GM12865 (cell line): ENCODE measurements at regions not wholly inside any gene's neighbourhood (a gene's known extent, or its start where the extent isn't known, plus 50 kb on each side); places are given as distances from the start of the nearest gene placed in this dataset.
"Not testable (repeated sequence)": the region's sequence is repeated elsewhere in the genome, so short reads cannot be mapped to it uniquely, and the experiment has no call there.

Experiments
- DNase-seq: peaks from one replicate; pipeline ENCODE4 v3.0.0; 2010; ENCODE audit warnings: low read depth
- H3K4me3 ChIP-seq: 2 replicates; pipeline ENCODE4 v1.5.1; 2011; ENCODE audit warnings: mild to moderate bottlenecking, low read depth, low read length, control low read depth
- CTCF ChIP-seq: IDR thresholded peaks from 2 replicates; pipeline ENCODE4 v1.5.1; 2011; ENCODE audit warnings: low read length, control low read depth, low read depth, inconsistent platforms; ENCODE audit not compliant: insufficient read depth; ENCODE audit errors: missing control alignments

- no peak for TF ChIP-seq CTCF
- H3K4me3 ChIP-seq: no peak overlapping the region
- no peak for DNase-seq
Measured at GRCh38 chr14:38616959-38617358, 361.1 kb upstream of the CLEC14A start.

GRCh38 chr14:38611928-38612327, 356.0 kb upstream of the CLEC14A start:
- no peak for DNase-seq

DNA sequence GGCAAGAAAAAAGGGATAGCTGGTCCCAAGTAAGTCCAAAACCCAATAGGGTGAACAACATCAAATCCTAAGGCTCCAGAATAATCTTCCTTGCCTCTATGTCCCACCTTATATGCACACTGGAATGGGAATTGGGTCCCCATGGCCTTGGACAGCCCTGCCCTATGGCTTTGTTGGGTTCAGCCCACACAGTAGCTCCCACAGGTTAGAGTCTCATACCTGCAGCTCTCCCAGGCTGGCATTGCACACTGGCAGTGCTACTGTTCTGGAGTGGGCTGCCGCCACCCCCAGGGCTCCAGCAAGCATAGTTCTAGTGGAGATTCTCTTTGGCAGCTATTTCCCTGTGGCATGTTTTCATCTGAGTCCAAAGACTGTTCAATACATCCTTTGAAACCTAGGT, 352.4 kb upstream of the CLEC14A start:
- DNase-seq: no peak
- TF ChIP-seq CTCF: no peak
- no peak overlapping the region for H3K4me3 ChIP-seq

More at GRCh38 chr14:38611928-38612327, 356.0 kb upstream of the CLEC14A start:
- no peak overlapping the region for H3K4me3 ChIP-seq
- TF ChIP-seq CTCF: no peak

GRCh38 chr14:38605193-38606114, 349.6 kb upstream of the CLEC14A start:
- TF ChIP-seq CTCF: no peak
- DNase-seq: no peak

GRCh38 chr14:38600572-38600971, 344.7 kb upstream of the CLEC14A start:
- not testable (repeated sequence) for DNase-seq, H3K4me3 ChIP-seq

More at GRCh38 chr14:38605193-38606114, 349.6 kb upstream of the CLEC14A start:
- H3K4me3 ChIP-seq: no peak overlapping the region

DNA sequence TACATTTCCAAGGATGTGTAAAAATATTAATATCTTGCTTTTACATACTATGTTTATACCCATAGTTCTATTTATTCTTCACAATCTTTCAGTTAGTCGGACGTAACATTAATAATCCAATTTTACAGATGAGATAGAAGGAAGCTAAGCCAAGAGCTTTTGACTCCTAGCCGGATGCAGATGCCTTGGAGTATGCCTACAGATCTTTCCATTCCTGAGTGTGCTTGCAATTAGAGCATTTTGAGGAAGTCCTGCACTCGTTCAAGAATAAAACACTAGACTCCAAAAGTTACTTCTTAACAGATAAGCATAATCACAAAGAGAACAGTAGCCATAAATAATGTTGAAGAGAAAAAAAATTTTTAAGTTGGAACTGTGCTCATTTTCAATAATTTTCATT, 337.6 kb upstream of the CLEC14A start:
- TF ChIP-seq CTCF: no peak
- H3K4me3 ChIP-seq: no peak overlapping the region
- no peak for DNase-seq

GRCh38 chr14:38592764-38593442, 337.0 kb upstream of the CLEC14A start:
- no peak overlapping the region for H3K4me3 ChIP-seq
- no peak for TF ChIP-seq CTCF
- DNase-seq: no peak
